DMS79 treated with DMSO at 0.1 percent for 48 hours (cell line): ENCODE measurements at regions not wholly inside any gene's neighbourhood (a gene's known extent, or its start where the extent isn't known, plus 50 kb on each side); places are given as distances from the start of the nearest gene placed in this dataset.
"Not testable (repeated sequence)": the region's sequence is repeated elsewhere in the genome, so short reads cannot be mapped to it uniquely, and the experiment has no call there.

Source experiments
- DNase-seq: peaks from one replicate; lab custom pipeline; 2025; lab: John Stamatoyannopoulos, UW

- DNase-seq = no peak
Measured at GRCh38 chr22:35183917-35184316, 73.4 kb upstream of the HMGXB4 start.

GRCh38 chr22:35186492-35186891 lies 70.8 kb upstream of the HMGXB4 start:
- no peak for DNase-seq

GRCh38 chr22:35188930-35189329 lies 68.4 kb upstream of the HMGXB4 start:
- not testable (repeated sequence) for DNase-seq

- DNase-seq = no peak
Measured at GRCh38 chr22:35189559-35189958, 67.7 kb upstream of the HMGXB4 start.

- no peak for DNase-seq
Measured at GRCh38 chr22:35191412-35191811, 65.9 kb upstream of the HMGXB4 start.

- DNase-seq = no peak
Measured at GRCh38 chr22:35192129-35192918, 65.0 kb upstream of the HMGXB4 start.

- DNase-seq = no peak
Measured at GRCh38 chr22:35195226-35195625, 62.1 kb upstream of the HMGXB4 start.

- no peak for DNase-seq
Measured at GRCh38 chr22:35195821-35196220, 61.5 kb upstream of the HMGXB4 start.

GRCh38 chr22:35197071-35197470 lies 60.2 kb upstream of the HMGXB4 start:
- DNase-seq = no peak

- DNase-seq = no peak
Measured at GRCh38 chr22:35197886-35198285, 59.4 kb upstream of the HMGXB4 start.

GRCh38 chr22:35198738-35199137 lies 58.6 kb upstream of the HMGXB4 start:
- DNase-seq = no peak

- no peak for DNase-seq
Measured at GRCh38 chr22:35202376-35202775, 54.9 kb upstream of the HMGXB4 start.

- DNase-seq = no peak
Measured at GRCh38 chr22:35203583-35203982, 53.7 kb upstream of the HMGXB4 start.

GRCh38 chr22:35204807-35205775 lies 52.2 kb upstream of the HMGXB4 start:
- DNase-seq = no peak

GRCh38 chr22:35205961-35206360 lies 51.3 kb upstream of the HMGXB4 start:
- DNase-seq = no peak

GRCh38 chr22:35206889-35207288 lies 50.4 kb upstream of the HMGXB4 start:
- DNase-seq = no peak
